Gastrocnemius medialis (tissue), 4 donors: ENCODE measurements at regions not wholly inside any gene's neighbourhood (a gene's known extent, or its start where the extent isn't known, plus 50 kb on each side); places are given as distances from the start of the nearest gene placed in this dataset.

ENCODE experiments used
- CTCF ChIP-seq, 5 experiments: fragments of 450-650 bp in 3 of 5; fragments of 200-600 bp in 2 of 5; sonication (generic) in 2 of 5; IDR thresholded peaks in 4 of 5; conservative IDR thresholded peaks in 1 of 5; 1 replicate in 4 of 5; 2 replicates in 1 of 5; pipeline ENCODE4 v1.5.1; 2016 to 2019; ENCODE audit warnings: antibody characterized with exemption in 5 of 5, mild to moderate bottlenecking in 3 of 5, moderate library complexity in 3 of 5
- POLR2A ChIP-seq, 2 donors: fragments of 450-650 bp; IDR thresholded peaks; one replicate each; pipeline ENCODE4 v1.6.1; 2017; ENCODE audit warnings: antibody characterized with exemption in 2 of 2, mild to moderate bottlenecking in 2 of 2, moderate library complexity in 2 of 2

GRCh38 chr13:72489751-72490150 is 237.7 kb downstream of the MZT1 start:
- no peak for TF ChIP-seq CTCF (IDR thresholded peaks at IDR 0.05 in 4 of 5, conservative IDR thresholded peaks at IDR 0.05 in 1 of 5)
- no peak for TF ChIP-seq POLR2A (IDR thresholded peaks at IDR 0.05)
